ENCODE measurements at regions not wholly inside any gene's neighbourhood (a gene's known extent, or its start where the extent isn't known, plus 50 kb on each side); places are given as distances from the start of the nearest gene placed in this dataset.
A peak's percentile ranks its signal among the peaks of the same experiment; 100 is the strongest.

GRCh38 chr4:99755223-99755944 is 61.2 kb upstream of the DAPP1 start:
- H3K4me1 ChIP-seq: peaks cover 0 to 9% (median 0%) of the 10 kb centered on the region in 3 donors
- H3K36me3 ChIP-seq: no peaks in the 10 kb centered on the region
- no peaks in the 10 kb centered on the region for H3K9me3 ChIP-seq
- no peak overlapping the region for H3K4me3 ChIP-seq
- H3K27ac ChIP-seq: peak overlapping the region in 2 of 4 donors; percentile 52 to 60
- 75 to 83% methylated on average over 2 of the region's 2 CpGs for WGBS, 2 donors (ENCODE audit: low coverage in 1 of 2)
- TF ChIP-seq POLR2AphosphoS5 (IDR thresholded peaks at IDR 0.05) (peak; percentile 51), EP300 (IDR thresholded peaks at IDR 0.05) (no peak)
- H3K27me3 ChIP-seq: no peaks in the 10 kb centered on the region
- ATAC-seq: no peak

GRCh38 chr4:99754756-99755155 is 61.9 kb upstream of the DAPP1 start:
- H3K4me3 ChIP-seq: no peak overlapping the region
- peaks cover 0 to 9% (median 0%) of the 10 kb centered on the region in 3 donors for H3K4me1 ChIP-seq
- H3K27me3 ChIP-seq: no peaks in the 10 kb centered on the region
- no peak for ATAC-seq
- H3K36me3 ChIP-seq: no peaks in the 10 kb centered on the region
- H3K27ac ChIP-seq: no peak overlapping the region
- H3K9me3 ChIP-seq: no peaks in the 10 kb centered on the region
- TF ChIP-seq POLR2AphosphoS5 (IDR thresholded peaks at IDR 0.05) (no peak), CTCF (IDR thresholded peaks at IDR 0.05) (no peak)
- 80% methylated on average over 1 of the region's 2 CpGs for WGBS, 2 donors (ENCODE audit: low coverage in 1 of 2)

GRCh38 chr4:99753931-99754330 is 62.7 kb upstream of the DAPP1 start:
- Histone ChIP-seq H3K27ac (no peak overlapping the region), H3K4me1 (peaks cover 0 to 9% (median 0%) of the 10 kb centered on the region in 3 donors), H3K27me3 (no peaks in the 10 kb centered on the region), H3K9me3 (no peaks in the 10 kb centered on the region), H3K4me3 (no peak overlapping the region), H3K36me3 (no peaks in the 10 kb centered on the region)
- WGBS, 2 donors (ENCODE audit: low coverage in 1 of 2): 83 to 88% methylated on average over 1 to 2 of the region's 2 CpGs
- no peak for TF ChIP-seq CTCF (IDR thresholded peaks at IDR 0.05)
- no peak for TF ChIP-seq POLR2AphosphoS5 (IDR thresholded peaks at IDR 0.05)
- TF ChIP-seq EP300 (IDR thresholded peaks at IDR 0.05): no peak
- TF ChIP-seq POLR2A (IDR thresholded peaks at IDR 0.05): no peak
- no peak for ATAC-seq

- no peak overlapping the region for H3K27ac ChIP-seq
- TF ChIP-seq POLR2A (IDR thresholded peaks at IDR 0.05) (no peak), POLR2AphosphoS5 (IDR thresholded peaks at IDR 0.05) (no peak), CTCF (IDR thresholded peaks at IDR 0.05) (no peak), EP300 (IDR thresholded peaks at IDR 0.05) (no peak)
- H3K9me3 ChIP-seq: no peaks in the 10 kb centered on the region
- no peak overlapping the region for H3K4me3 ChIP-seq
- H3K4me1 ChIP-seq: peaks cover 0 to under 1% (median 0%) of the 10 kb centered on the region in 3 donors
- no peaks in the 10 kb centered on the region for H3K27me3 ChIP-seq
- ATAC-seq: no peak
- H3K36me3 ChIP-seq: no peaks in the 10 kb centered on the region
- 69 to 86% methylated on average over 3 to 4 of the region's 4 CpGs for WGBS, 2 donors (ENCODE audit: low coverage in 1 of 2)
These were observed 66.9 kb upstream of the DAPP1 start for GRCh38 chr4:99749445-99750391.

- no peak for ATAC-seq
- Histone ChIP-seq H3K36me3 (no peaks in the 10 kb centered on the region), H3K4me3 (no peak overlapping the region), H3K27me3 (no peaks in the 10 kb centered on the region), H3K9me3 (no peaks in the 10 kb centered on the region), H3K4me1 (no peaks in the 10 kb centered on the region), H3K27ac (no peak overlapping the region)
- TF ChIP-seq CTCF (IDR thresholded peaks at IDR 0.05) (no peak), POLR2AphosphoS5 (IDR thresholded peaks at IDR 0.05) (no peak), EP300 (IDR thresholded peaks at IDR 0.05) (no peak), POLR2A (IDR thresholded peaks at IDR 0.05) (no peak)
- 83 to 100% methylated on average over 1 of the region's 1 CpG for WGBS, 2 donors (ENCODE audit: low coverage in 1 of 2)
These were observed 70.2 kb upstream of the DAPP1 start for GRCh38 chr4:99746443-99746842.
